Fibroblast of lung (primary cell): ENCODE measurements at regions not wholly inside any gene's neighbourhood (a gene's known extent, or its start where the extent isn't known, plus 50 kb on each side); places are given as distances from the start of the nearest gene placed in this dataset.

ENCODE experiments used
- DNase-seq, 2 donors: peaks; one replicate each; pipeline versions ENCODE4 v3.0.0 to v3.0.0-alpha.2; 2010; ENCODE audit warnings: low read depth in 2 of 2
- H2AFZ ChIP-seq: 2 replicates; pipeline ENCODE4 v1.5.1; 2012; ENCODE audit warnings: low read length, control low read depth, inconsistent platforms
- H3K27ac ChIP-seq: 2 replicates; pipeline ENCODE4 v1.5.1; 2011; ENCODE audit warnings: low read length, control low read depth; ENCODE audit not compliant: insufficient read depth
- H3K27me3 ChIP-seq: 2 replicates; pipeline ENCODE4 v1.5.1; 2011; ENCODE audit warnings: mild to moderate bottlenecking, low read length; ENCODE audit not compliant: control insufficient read depth, insufficient read depth
- H3K36me3 ChIP-seq: 2 replicates; pipeline ENCODE4 v1.5.1; 2011; ENCODE audit warnings: low read length; ENCODE audit not compliant: control insufficient read depth, insufficient read depth
- H3K4me1 ChIP-seq: 2 replicates; pipeline ENCODE4 v1.5.1; 2011; ENCODE audit warnings: low read length; ENCODE audit not compliant: control insufficient read depth, insufficient read depth; ENCODE audit errors: extremely low read depth
- H3K4me2 ChIP-seq: 2 replicates; pipeline ENCODE4 v1.5.1; 2011; ENCODE audit warnings: low read length, control low read depth; ENCODE audit not compliant: insufficient read depth; ENCODE audit errors: extremely low read depth
- H3K4me3 ChIP-seq, 4 experiments: fragments of 200-600 bp in 1 of 4; sonication (generic) in 1 of 4; replicated peaks in 1 of 4; 2 replicates each; pipeline ENCODE4 v1.5.1; 2011 to 2016; ENCODE audit warnings: low read length in 4 of 4, low read depth in 3 of 4, mild to moderate bottlenecking in 3 of 4, control low read depth in 2 of 4, inconsistent platforms in 1 of 4, mixed read lengths in 1 of 4; ENCODE audit not compliant: insufficient read depth in 1 of 4; ENCODE audit errors: control extremely low read depth in 1 of 4
- H3K79me2 ChIP-seq: 2 replicates; pipeline ENCODE4 v1.5.1; 2012; ENCODE audit warnings: mild to moderate bottlenecking, low read length, inconsistent platforms; ENCODE audit not compliant: control insufficient read depth, insufficient read depth
- H3K9ac ChIP-seq: 2 replicates; pipeline ENCODE4 v1.5.1; 2011; ENCODE audit warnings: mild to moderate bottlenecking, low read length, control low read depth; ENCODE audit not compliant: insufficient read depth
- H3K9me3 ChIP-seq: 2 replicates; pipeline ENCODE4 v1.5.1; 2012; ENCODE audit warnings: low read depth, low read length; ENCODE audit not compliant: control insufficient read depth, insufficient read depth
- H4K20me1 ChIP-seq: 2 replicates; pipeline ENCODE4 v1.5.1; 2011; ENCODE audit warnings: low read length; ENCODE audit not compliant: control insufficient read depth, insufficient read depth; ENCODE audit errors: extremely low read depth
- CTCF ChIP-seq, 2 donors: IDR thresholded peaks in 1 of 2; conservative IDR thresholded peaks in 1 of 2; 1 replicate in 1 of 2; 2 replicates in 1 of 2; pipeline ENCODE4 v1.5.1; 2011 to 2012; ENCODE audit warnings: low read length in 2 of 2, control low read depth in 1 of 2, inconsistent platforms in 1 of 2, low read depth in 1 of 2, mild to moderate bottlenecking in 1 of 2
- EZH2 ChIP-seq: IDR thresholded peaks from 2 replicates; pipeline ENCODE4 v1.5.1; 2012; ENCODE audit warnings: low read length, control low read depth, mild to moderate bottlenecking; ENCODE audit errors: missing control alignments

GRCh38 chr2:66836851-66837250 lies 401.9 kb downstream of the MEIS1 start:
- Histone ChIP-seq H3K9me3 (no peaks in the 10 kb centered on the region), H3K4me1 (peaks cover 9% of the 10 kb centered on the region), H3K9ac (no peak overlapping the region), H4K20me1 (no peaks in the 10 kb centered on the region), H3K4me2 (no peak overlapping the region), H3K27me3 (no peaks in the 10 kb centered on the region), H2AFZ (no peak overlapping the region), H3K27ac (no peak overlapping the region), H3K79me2 (no peaks in the 10 kb centered on the region), H3K36me3 (no peaks in the 10 kb centered on the region), H3K4me3 (no peak overlapping the region)
- no peak for DNase-seq
- TF ChIP-seq CTCF (conservative IDR thresholded peaks at IDR 0.05 in 1 of 2, IDR thresholded peaks at IDR 0.05 in 1 of 2; ENCODE audit: low read depth in 1 of 2, low read length in 2 of 2) (no peak), EZH2 (no peak)

GRCh38 chr2:66839551-66840320 lies 404.8 kb downstream of the MEIS1 start:
- Histone ChIP-seq H3K9ac (no peak overlapping the region), H2AFZ (no peak overlapping the region), H3K36me3 (no peaks in the 10 kb centered on the region), H3K9me3 (no peaks in the 10 kb centered on the region), H3K4me2 (peak overlapping the region; percentile 52), H3K4me3 (peak overlapping the region in 1 of 4 experiments; percentile 20), H3K4me1 (peaks cover 9% of the 10 kb centered on the region), H3K27me3 (no peaks in the 10 kb centered on the region), H4K20me1 (no peaks in the 10 kb centered on the region), H3K27ac (peak overlapping the region; percentile 79), H3K79me2 (no peaks in the 10 kb centered on the region)
- DNase-seq, result peak; percentile 99
- TF ChIP-seq CTCF (conservative IDR thresholded peaks at IDR 0.05 in 1 of 2, IDR thresholded peaks at IDR 0.05 in 1 of 2; ENCODE audit: low read depth in 1 of 2, low read length in 2 of 2), result no peak
- TF ChIP-seq EZH2, result no peak

GRCh38 chr2:66840321-66841002 lies 405.5 kb downstream of the MEIS1 start:
- H3K27ac ChIP-seq, result peak overlapping the region; percentile 79
- DNase-seq, result peak in 1 of 2 donors; percentile 95
- no peak overlapping the region for H2AFZ ChIP-seq
- H3K79me2 ChIP-seq, result no peaks in the 10 kb centered on the region
- H3K36me3 ChIP-seq, result no peaks in the 10 kb centered on the region
- no peaks in the 10 kb centered on the region for H3K9me3 ChIP-seq
- peak overlapping the region; percentile 28 for H3K4me2 ChIP-seq
- peak overlapping the region in 3 of 4 experiments; percentile 6 to 28 (median 20) for H3K4me3 ChIP-seq
- H3K9ac ChIP-seq, result no peak overlapping the region
- no peaks in the 10 kb centered on the region for H3K27me3 ChIP-seq
- H3K4me1 ChIP-seq, result peaks cover 9% of the 10 kb centered on the region
- no peak for TF ChIP-seq EZH2
- H4K20me1 ChIP-seq, result no peaks in the 10 kb centered on the region
